ENCODE measurements at regions not wholly inside any gene's neighbourhood (a gene's known extent, or its start where the extent isn't known, plus 50 kb on each side); places are given as distances from the start of the nearest gene placed in this dataset.

DNA sequence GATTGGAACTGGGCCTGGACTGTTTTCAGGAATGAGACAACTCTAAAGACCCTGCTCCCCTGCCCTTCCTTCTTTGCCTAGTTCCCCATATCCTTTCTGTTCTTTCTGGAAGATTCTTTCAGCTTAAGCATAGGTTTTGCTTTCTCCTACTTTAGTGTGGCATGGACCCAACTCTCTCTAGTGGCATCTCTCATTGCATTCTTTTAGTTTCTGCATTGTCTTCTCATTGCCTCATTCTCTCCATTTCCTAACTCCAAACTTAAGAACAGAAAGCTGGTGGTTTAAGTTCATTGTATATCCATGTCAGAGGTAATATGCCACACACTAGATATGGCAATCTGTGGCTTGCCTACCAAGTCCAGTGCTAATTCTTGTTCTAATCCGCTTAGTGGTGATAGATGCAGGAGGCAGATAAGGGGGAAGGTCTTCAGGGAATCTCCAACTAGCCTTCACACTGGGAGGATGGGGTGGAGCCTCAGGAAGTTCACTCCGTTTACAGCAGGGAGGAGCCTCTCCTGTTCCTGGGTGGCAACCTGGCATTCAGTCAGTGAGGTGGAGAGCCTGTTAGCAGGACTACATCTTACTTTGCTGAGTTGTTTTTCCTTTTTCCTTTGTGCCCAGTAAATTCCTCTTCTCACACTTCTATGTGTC, 165.1 kb upstream of the LMNTD1 start:
- TF ChIP-seq, protein P1, sequence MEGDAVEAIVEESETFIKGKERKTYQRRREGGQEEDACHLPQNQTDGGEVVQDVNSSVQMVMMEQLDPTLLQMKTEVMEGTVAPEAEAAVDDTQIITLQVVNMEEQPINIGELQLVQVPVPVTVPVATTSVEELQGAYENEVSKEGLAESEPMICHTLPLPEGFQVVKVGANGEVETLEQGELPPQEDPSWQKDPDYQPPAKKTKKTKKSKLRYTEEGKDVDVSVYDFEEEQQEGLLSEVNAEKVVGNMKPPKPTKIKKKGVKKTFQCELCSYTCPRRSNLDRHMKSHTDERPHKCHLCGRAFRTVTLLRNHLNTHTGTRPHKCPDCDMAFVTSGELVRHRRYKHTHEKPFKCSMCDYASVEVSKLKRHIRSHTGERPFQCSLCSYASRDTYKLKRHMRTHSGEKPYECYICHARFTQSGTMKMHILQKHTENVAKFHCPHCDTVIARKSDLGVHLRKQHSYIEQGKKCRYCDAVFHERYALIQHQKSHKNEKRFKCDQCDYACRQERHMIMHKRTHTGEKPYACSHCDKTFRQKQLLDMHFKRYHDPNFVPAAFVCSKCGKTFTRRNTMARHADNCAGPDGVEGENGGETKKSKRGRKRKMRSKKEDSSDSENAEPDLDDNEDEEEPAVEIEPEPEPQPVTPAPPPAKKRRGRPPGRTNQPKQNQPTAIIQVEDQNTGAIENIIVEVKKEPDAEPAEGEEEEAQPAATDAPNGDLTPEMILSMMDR (IDR thresholded peaks at IDR 0.05): no peak
- TF ChIP-seq POLR2A (IDR thresholded peaks at IDR 0.05): no peak

Data from testis (tissue), 2 donors.